GM12878 (cell line): ENCODE measurements at regions not wholly inside any gene's neighbourhood (a gene's known extent, or its start where the extent isn't known, plus 50 kb on each side); places are given as distances from the start of the nearest gene placed in this dataset.

ENCODE experiments used
- ATAC-seq: fragments of 200-7000 bp; cut with Tn5 transposase; 3 replicates; pipeline ENCODE4 v1.9.1; 2020; ENCODE audit warnings: mild to moderate bottlenecking, moderate library complexity
- BruUV-seq: library from RNA; stranded (reverse); fragments of 400-500 nt; replicated peaks from 2 replicates; lab custom pipeline; 2021; lab: Mats Ljungman, UMichigan
- CTCF ChIA-PET: fragments of 300-600 bp; sonication (Branson Sonifier 250); formaldehyde crosslinking; extraction: SDS; loops from one replicate; lab custom pipeline; 2021; ENCODE audit warnings: inconsistent platforms; lab: Yijun Ruan, JAX
- POLR2A ChIA-PET: fragments of 350-600 bp; formaldehyde crosslinking; extraction: SDS; loops from one replicate; lab custom pipeline; 2021; ENCODE audit warnings: inconsistent platforms; lab: Charles Lee
- RAD21 ChIA-PET: fragments of 300-600 bp; sonication (Branson Sonifier 250); formaldehyde crosslinking; loops from one replicate; lab custom pipeline; 2023; ENCODE audit warnings: antibody characterized with exemption; ENCODE audit not compliant: unreplicated experiment; lab: Charles Lee
- SMC1A ChIA-PET: fragments of 300-600 bp; sonication (Branson Sonifier 250); formaldehyde crosslinking; loops from one replicate; lab custom pipeline; 2023; ENCODE audit not compliant: unreplicated experiment, uncharacterized antibody; lab: Charles Lee
- DNase-seq: peaks from one replicate; pipeline ENCODE4 v3.0.0-alpha.2; 2011; ENCODE audit warnings: low read depth, low spot score
- FAIRE-seq: peaks from 3 replicates; lab custom pipeline; 2011; peaks lifted over from hg19 to GRCh38; lab: Jason Lieb, UNC
- H2AFZ ChIP-seq: 2 replicates; pipeline ENCODE4 v1.6.0; 2011; ENCODE audit warnings: low read depth, low read length, control low read depth; ENCODE audit not compliant: control insufficient read depth
- H3K27ac ChIP-seq: 2 replicates; pipeline ENCODE4 v1.5.1; 2011; ENCODE audit warnings: control low read depth; ENCODE audit not compliant: control insufficient read depth, insufficient read depth
- H3K27me3 ChIP-seq, 2 experiments: replicated peaks in 1 of 2; 2 replicates each; pipeline versions ENCODE4 v1.6.0 to v1.6.1; 2011; ENCODE audit warnings: low read length in 1 of 2; ENCODE audit not compliant: control insufficient read depth in 2 of 2, insufficient read depth in 2 of 2
- H3K36me3 ChIP-seq, 2 experiments: 2 replicates each; pipeline ENCODE4 v1.5.1; 2011; ENCODE audit warnings: low read length in 1 of 2; ENCODE audit not compliant: control insufficient read depth in 2 of 2, insufficient read depth in 2 of 2
- H3K4me1 ChIP-seq: 2 replicates; pipeline ENCODE4 v1.6.1; 2011; ENCODE audit warnings: mild to moderate bottlenecking, low read length, moderate library complexity, mixed read lengths; ENCODE audit not compliant: control insufficient read depth, insufficient read depth
- H3K4me2 ChIP-seq: 2 replicates; pipeline ENCODE4 v1.6.0; 2011; ENCODE audit warnings: control low read depth; ENCODE audit not compliant: control insufficient read depth, insufficient read depth
- H3K4me3 ChIP-seq: fragments of 200-600 bp; sonication (generic); 2 replicates; pipeline ENCODE4 v1.5.1; 2016
- H3K79me2 ChIP-seq: 2 replicates; pipeline ENCODE4 v1.6.0; 2011; ENCODE audit warnings: low read length; ENCODE audit not compliant: control insufficient read depth, insufficient read depth
- H3K9ac ChIP-seq: 2 replicates; pipeline ENCODE4 v1.8.0; 2011; ENCODE audit warnings: low read length, control low read depth, mixed read lengths; ENCODE audit not compliant: control insufficient read depth, insufficient read depth
- H3K9me3 ChIP-seq: replicated peaks from 3 replicates; pipeline ENCODE4 v1.5.1; 2011; ENCODE audit warnings: mild to moderate bottlenecking, low read length; ENCODE audit not compliant: control insufficient read depth, insufficient read depth
- H4K20me1 ChIP-seq: 2 replicates; pipeline ENCODE4 v1.6.0; 2011; ENCODE audit not compliant: control insufficient read depth, insufficient read depth
- HDAC2 ChIP-seq: fragments of 200-600 bp; sonication (generic); IDR thresholded peaks from 2 replicates; pipeline ENCODE4 v1.6.1; 2017
- JUNB ChIP-seq: IDR thresholded peaks from 2 replicates; pipeline ENCODE4 v1.6.1; 2016; ENCODE audit warnings: antibody characterized with exemption, mild to moderate bottlenecking
- MEF2A ChIP-seq: IDR thresholded peaks from 2 replicates; pipeline ENCODE4 v1.6.1; 2011; ENCODE audit warnings: low read depth, mild to moderate bottlenecking, low read length, moderate library complexity; ENCODE audit not compliant: insufficient read depth
- MTA3 ChIP-seq: IDR thresholded peaks from 2 replicates; pipeline ENCODE4 v1.6.1; 2012; ENCODE audit warnings: low read length, inconsistent platforms, borderline replicate concordance
- RBBP5 ChIP-seq: fragments of 200-600 bp; sonication (generic); conservative IDR thresholded peaks from 2 replicates; pipeline ENCODE4 v1.6.1; 2016
- SMC3 ChIP-seq: IDR thresholded peaks from 2 replicates; pipeline ENCODE4 v1.6.1; 2011; ENCODE audit warnings: low read length, improper control_type of control experiment, borderline replicate concordance
- TARDBP ChIP-seq: IDR thresholded peaks from 2 replicates; pipeline ENCODE4 v1.6.1; 2016; ENCODE audit warnings: borderline replicate concordance
- WGBS: methylation state at CpG from one replicate; pipeline ENCODE4 v1.1.6; 2016; ENCODE audit warnings: low lambda C conversion rate; ENCODE audit not compliant: insufficient replicate concordance, insufficient coverage; ENCODE audit errors: missing lambda C conversion rate; 5-methylcytosine and 5-hydroxymethylcytosine counted together
- in situ Hi-C: fragments of 300-500 bp; cut with MboI; formaldehyde crosslinking; loops from 9 replicates; pipeline ENCODE4 v1.14.3; 2018; ENCODE audit warnings: mixed read lengths
- intact Hi-C: fragments of 100-400 bp; cut with micrococcal nuclease; formaldehyde crosslinking; loops from one replicate; pipeline ENCODE4 v1.14.2; 2022; ENCODE audit not compliant: unreplicated experiment
- TF ChIP-seq, protein P1 (sequence below): fragments of 450-650 bp; IDR thresholded peaks from 2 replicates; pipeline ENCODE4 v1.6.1; 2018; ENCODE audit warnings: mild to moderate bottlenecking, low read depth, moderate library complexity; ENCODE audit not compliant: partially characterized antibody

DNA sequence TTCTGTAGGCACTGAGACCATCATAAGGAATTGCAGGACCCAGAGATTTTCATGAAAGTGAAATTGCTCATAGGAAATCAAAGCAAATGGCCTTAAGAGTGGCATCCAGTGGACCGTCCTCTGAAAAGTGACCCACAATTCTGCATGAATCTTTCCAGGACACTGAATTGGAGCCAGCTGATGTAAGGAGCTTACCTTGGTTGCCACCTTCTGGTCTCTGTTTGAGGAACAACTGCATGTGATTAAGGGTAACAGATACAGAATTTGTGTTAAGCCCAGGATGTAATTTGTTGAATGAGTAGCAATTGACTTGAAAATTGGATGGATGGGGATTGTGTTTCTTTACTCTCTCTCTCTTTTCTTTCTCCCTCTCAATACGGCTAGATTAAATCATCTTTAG is 49.9 kb upstream of the GAS1 start:
- TF ChIP-seq, protein P1, sequence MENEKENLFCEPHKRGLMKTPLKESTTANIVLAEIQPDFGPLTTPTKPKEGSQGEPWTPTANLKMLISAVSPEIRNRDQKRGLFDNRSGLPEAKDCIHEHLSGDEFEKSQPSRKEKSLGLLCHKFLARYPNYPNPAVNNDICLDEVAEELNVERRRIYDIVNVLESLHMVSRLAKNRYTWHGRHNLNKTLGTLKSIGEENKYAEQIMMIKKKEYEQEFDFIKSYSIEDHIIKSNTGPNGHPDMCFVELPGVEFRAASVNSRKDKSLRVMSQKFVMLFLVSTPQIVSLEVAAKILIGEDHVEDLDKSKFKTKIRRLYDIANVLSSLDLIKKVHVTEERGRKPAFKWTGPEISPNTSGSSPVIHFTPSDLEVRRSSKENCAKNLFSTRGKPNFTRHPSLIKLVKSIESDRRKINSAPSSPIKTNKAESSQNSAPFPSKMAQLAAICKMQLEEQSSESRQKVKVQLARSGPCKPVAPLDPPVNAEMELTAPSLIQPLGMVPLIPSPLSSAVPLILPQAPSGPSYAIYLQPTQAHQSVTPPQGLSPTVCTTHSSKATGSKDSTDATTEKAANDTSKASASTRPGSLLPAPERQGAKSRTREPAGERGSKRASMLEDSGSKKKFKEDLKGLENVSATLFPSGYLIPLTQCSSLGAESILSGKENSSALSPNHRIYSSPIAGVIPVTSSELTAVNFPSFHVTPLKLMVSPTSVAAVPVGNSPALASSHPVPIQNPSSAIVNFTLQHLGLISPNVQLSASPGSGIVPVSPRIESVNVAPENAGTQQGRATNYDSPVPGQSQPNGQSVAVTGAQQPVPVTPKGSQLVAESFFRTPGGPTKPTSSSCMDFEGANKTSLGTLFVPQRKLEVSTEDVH = no peak
- TF ChIP-seq MEF2A = no peak
- no peak for TF ChIP-seq MTA3
- no peak for TF ChIP-seq TARDBP
- no peak for TF ChIP-seq RBBP5
- TF ChIP-seq SMC3 = no peak
- no peak for TF ChIP-seq HDAC2
- no peak for TF ChIP-seq JUNB
- FAIRE-seq = no peak
- H4K20me1 ChIP-seq = no peaks in the 10 kb centered on the region
- BruUV-seq = no TSS peak
- DNase-seq = no peak
- no peak overlapping the region for H2AFZ ChIP-seq
- H3K79me2 ChIP-seq = no peaks in the 10 kb centered on the region
- H3K4me1 ChIP-seq = no peaks in the 10 kb centered on the region
- intact Hi-C loops (no loop called here), in situ Hi-C loops (no loop called here)
- H3K27ac ChIP-seq = no peak overlapping the region
- no peak overlapping the region for H3K9ac ChIP-seq
- no peak overlapping the region for H3K4me3 ChIP-seq
- no peak overlapping the region for H3K4me2 ChIP-seq
- ChIA-PET RAD21 (no interaction called here), SMC1A (no interaction called here), CTCF (no interaction called here), POLR2A (no interaction called here)
- no peaks in the 10 kb centered on the region; a peak in 1 of 4 replicates for H3K27me3 ChIP-seq
- no peaks in the 10 kb centered on the region for H3K36me3 ChIP-seq
- no peak for ATAC-seq
- 21% methylated on average over 2 of the region's 2 CpGs for WGBS
- H3K9me3 ChIP-seq = no peaks in the 10 kb centered on the region
